Neural crest cell (in vitro differentiated cells): ENCODE measurements at regions not wholly inside any gene's neighbourhood (a gene's known extent, or its start where the extent isn't known, plus 50 kb on each side); places are given as distances from the start of the nearest gene placed in this dataset.

Experiments
- DNase-seq: peaks from one replicate; pipeline ENCODE4 v3.0.0; 2021; ENCODE audit warnings: low read depth, mixed read lengths, low spot score
- H3K27ac Mint-ChIP-seq: one replicate; pipeline ENCODE4 v1.8.0; 2021; ENCODE audit warnings: mild to moderate bottlenecking, mixed read lengths; ENCODE audit not compliant: unreplicated experiment
- H3K27me3 Mint-ChIP-seq: 2 replicates; pipeline ENCODE4 v1.8.0; 2021; ENCODE audit warnings: low read depth, mild to moderate bottlenecking, mixed read lengths
- H3K36me3 Mint-ChIP-seq: 2 replicates; pipeline ENCODE4 v1.8.0; 2021; ENCODE audit warnings: low read depth, mild to moderate bottlenecking, mixed read lengths
- H3K4me1 Mint-ChIP-seq: 2 replicates; pipeline ENCODE4 v1.8.0; 2021; ENCODE audit warnings: mixed read lengths
- H3K4me3 Mint-ChIP-seq: one replicate; pipeline ENCODE4 v1.8.0; 2021; ENCODE audit warnings: mild to moderate bottlenecking, mixed read lengths
- H3K9me3 Mint-ChIP-seq: 2 replicates; pipeline ENCODE4 v1.8.0; 2021; ENCODE audit warnings: mixed read lengths
- TF ChIP-seq, protein P1 (sequence below): fragments of 200-600 bp; sonication (generic); conservative IDR thresholded peaks from 2 replicates; pipeline ENCODE4 v1.5.0; 2021; ENCODE audit warnings: antibody characterized with exemption, mild to moderate bottlenecking

DNA sequence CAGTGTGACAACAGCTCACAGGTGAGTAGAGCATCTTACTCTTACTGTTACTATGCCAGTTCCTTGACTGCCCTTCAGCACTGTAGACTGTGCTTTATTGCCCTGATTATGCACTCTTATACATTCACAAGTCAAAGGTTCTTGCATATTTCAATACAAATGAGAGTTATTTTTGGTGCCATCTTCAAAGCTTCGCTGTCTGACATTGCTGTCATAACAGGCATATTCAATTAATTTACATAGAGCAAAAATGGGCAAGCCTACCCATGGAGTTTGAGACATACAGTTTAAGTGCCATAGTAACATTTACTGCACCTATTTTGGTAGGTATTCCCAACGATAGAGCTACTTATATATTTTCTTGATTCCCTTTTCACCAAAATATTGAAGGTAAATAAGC lies 107.5 kb upstream of the CNTN1 start:
- Mint-ChIP-seq H3K4me1 (peaks cover 5% of the 10 kb centered on the region), H3K9me3 (peaks cover 23% of the 10 kb centered on the region), H3K27ac (no peak overlapping the region), H3K36me3 (peaks cover 4% of the 10 kb centered on the region), H3K27me3 (no peaks in the 10 kb centered on the region), H3K4me3 (no peak overlapping the region)
- no peak for DNase-seq
- TF ChIP-seq, protein P1, sequence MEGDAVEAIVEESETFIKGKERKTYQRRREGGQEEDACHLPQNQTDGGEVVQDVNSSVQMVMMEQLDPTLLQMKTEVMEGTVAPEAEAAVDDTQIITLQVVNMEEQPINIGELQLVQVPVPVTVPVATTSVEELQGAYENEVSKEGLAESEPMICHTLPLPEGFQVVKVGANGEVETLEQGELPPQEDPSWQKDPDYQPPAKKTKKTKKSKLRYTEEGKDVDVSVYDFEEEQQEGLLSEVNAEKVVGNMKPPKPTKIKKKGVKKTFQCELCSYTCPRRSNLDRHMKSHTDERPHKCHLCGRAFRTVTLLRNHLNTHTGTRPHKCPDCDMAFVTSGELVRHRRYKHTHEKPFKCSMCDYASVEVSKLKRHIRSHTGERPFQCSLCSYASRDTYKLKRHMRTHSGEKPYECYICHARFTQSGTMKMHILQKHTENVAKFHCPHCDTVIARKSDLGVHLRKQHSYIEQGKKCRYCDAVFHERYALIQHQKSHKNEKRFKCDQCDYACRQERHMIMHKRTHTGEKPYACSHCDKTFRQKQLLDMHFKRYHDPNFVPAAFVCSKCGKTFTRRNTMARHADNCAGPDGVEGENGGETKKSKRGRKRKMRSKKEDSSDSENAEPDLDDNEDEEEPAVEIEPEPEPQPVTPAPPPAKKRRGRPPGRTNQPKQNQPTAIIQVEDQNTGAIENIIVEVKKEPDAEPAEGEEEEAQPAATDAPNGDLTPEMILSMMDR, result no peak

DNA sequence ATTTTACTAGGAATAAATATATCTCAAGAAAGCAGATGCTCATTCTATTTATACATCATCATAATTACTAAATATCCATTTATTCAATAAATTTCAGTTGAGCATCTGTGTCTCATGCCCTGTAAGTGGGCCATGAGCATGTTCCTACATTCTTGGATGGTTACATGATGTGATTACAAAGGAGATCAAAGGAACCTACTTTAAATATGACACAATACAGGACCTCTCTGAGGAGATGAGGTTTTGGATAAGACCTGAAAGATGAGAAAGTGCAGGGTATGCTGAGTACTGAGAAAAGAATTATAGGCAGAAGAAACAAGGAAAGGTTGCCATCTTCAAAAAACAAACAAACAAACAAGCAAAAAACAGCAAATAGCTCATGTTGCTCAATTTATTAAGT lies 105.4 kb upstream of the CNTN1 start:
- Mint-ChIP-seq H3K4me1 (peaks cover 5% of the 10 kb centered on the region), H3K36me3 (peaks cover 4% of the 10 kb centered on the region), H3K27me3 (no peaks in the 10 kb centered on the region), H3K27ac (no peak overlapping the region), H3K9me3 (peaks cover 20% of the 10 kb centered on the region), H3K4me3 (no peak overlapping the region)
- no peak for DNase-seq
- TF ChIP-seq, protein P1, result no peak

DNA sequence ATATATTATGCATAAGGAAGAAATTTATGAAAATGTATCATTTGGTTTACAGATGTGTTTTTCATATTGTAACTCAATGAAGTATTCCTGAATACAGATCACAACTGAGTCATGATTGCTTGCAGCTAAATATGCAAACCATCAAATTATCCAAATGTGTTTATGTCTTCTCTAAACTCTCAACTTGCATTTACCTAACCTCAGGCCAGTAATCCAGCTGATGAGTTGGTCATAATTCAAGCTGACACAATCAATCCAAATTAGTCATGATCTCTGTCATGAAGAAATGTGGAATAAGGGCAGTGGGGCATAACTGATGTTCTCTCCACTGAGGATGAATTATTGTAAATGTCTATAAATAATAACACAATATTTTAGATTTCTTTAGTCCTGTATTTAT lies 104.8 kb upstream of the CNTN1 start:
- H3K27me3 Mint-ChIP-seq, result no peaks in the 10 kb centered on the region
- peaks cover 17% of the 10 kb centered on the region for H3K9me3 Mint-ChIP-seq
- peaks cover 2% of the 10 kb centered on the region for H3K36me3 Mint-ChIP-seq
- H3K4me3 Mint-ChIP-seq, result no peak overlapping the region
- H3K27ac Mint-ChIP-seq, result no peak overlapping the region
- DNase-seq, result no peak
- TF ChIP-seq, protein P1, result no peak
- peaks cover 5% of the 10 kb centered on the region for H3K4me1 Mint-ChIP-seq

DNA sequence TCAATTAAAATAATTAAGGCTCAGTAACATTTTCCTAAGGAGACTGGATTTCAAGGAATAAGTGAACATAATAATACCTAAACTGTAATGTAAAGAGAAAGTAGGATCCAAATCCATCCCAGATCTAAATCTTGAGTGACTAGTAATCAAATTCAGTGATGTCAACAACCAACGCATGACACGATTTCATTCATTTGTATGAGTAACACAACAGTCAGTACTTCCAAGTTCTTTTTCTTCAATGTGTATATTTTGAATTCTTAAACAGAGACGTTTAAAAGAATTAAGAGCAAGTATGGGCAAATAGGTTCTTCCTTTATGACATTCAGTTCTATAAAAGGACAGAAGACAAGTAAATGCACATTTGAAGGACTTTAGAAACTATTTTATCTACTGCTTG lies 104.3 kb upstream of the CNTN1 start:
- TF ChIP-seq, protein P1, result no peak
- Mint-ChIP-seq H3K27ac (no peak overlapping the region), H3K9me3 (peaks cover 15% of the 10 kb centered on the region), H3K4me1 (peaks cover 5% of the 10 kb centered on the region), H3K27me3 (no peaks in the 10 kb centered on the region), H3K36me3 (no peaks in the 10 kb centered on the region), H3K4me3 (no peak overlapping the region)
- DNase-seq, result no peak

DNA sequence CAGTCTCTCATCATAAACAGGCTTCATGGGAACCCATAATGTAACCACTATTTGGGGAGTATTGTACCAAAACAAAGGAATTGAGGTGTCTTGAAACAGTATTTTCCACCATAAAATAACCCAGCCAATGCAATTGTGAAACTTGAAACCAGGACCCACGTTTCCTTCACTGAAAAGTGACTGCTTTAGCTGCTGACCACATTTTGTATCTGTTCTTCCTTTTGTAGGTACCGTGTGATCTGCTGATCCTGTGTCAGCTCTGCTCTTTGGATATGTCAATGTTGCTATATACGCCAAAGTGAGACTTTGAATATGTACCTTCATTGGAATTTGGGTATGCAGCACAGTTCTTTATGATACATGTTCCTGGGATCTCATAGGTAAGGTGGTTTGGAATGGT lies 95.1 kb upstream of the CNTN1 start:
- TF ChIP-seq, protein P1, result no peak
- Mint-ChIP-seq H3K4me1 (no peaks in the 10 kb centered on the region), H3K9me3 (peaks cover 5% of the 10 kb centered on the region), H3K4me3 (no peak overlapping the region), H3K36me3 (no peaks in the 10 kb centered on the region), H3K27ac (no peak overlapping the region), H3K27me3 (no peaks in the 10 kb centered on the region)
- no peak for DNase-seq

DNA sequence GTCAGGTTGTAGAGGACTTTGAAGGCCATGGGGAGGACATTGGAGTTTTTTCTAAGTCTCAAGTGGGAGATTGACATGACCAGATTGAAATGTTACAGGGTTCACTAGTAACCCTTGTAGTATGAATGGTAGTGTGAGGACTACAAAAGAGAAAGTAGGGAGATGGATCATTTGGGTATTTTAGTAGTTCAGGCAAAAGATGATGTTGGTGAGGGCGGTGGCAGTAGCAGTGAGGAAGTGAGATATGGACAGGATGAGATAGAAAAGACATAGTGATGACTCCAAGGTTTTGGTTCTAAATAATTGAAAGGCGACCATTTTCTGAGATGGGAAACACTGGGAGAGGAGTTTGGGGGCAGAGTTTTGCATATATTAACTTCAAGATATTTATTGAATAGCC lies 94.2 kb upstream of the CNTN1 start:
- H3K4me3 Mint-ChIP-seq, result no peak overlapping the region

More for the DNA sequence above, 94.2 kb upstream of the CNTN1 start:
- no peaks in the 10 kb centered on the region for H3K36me3 Mint-ChIP-seq
- no peaks in the 10 kb centered on the region for H3K27me3 Mint-ChIP-seq
- TF ChIP-seq, protein P1, result no peak
- H3K27ac Mint-ChIP-seq, result no peak overlapping the region
- no peaks in the 10 kb centered on the region for H3K4me1 Mint-ChIP-seq
- H3K9me3 Mint-ChIP-seq, result peaks cover 5% of the 10 kb centered on the region
- no peak for DNase-seq
